Fibroblast of skin of abdomen (primary cell): ENCODE measurements at regions not wholly inside any gene's neighbourhood (a gene's known extent, or its start where the extent isn't known, plus 50 kb on each side); places are given as distances from the start of the nearest gene placed in this dataset.
A peak's percentile ranks its signal among the peaks of the same experiment; 100 is the strongest.
"Not testable (repeated sequence)": the region's sequence is repeated elsewhere in the genome, so short reads cannot be mapped to it uniquely, and the experiment has no call there.

ENCODE experiments used
- DNase-seq: peaks from one replicate; pipeline ENCODE4 v3.0.0-alpha.2; 2013

DNA sequence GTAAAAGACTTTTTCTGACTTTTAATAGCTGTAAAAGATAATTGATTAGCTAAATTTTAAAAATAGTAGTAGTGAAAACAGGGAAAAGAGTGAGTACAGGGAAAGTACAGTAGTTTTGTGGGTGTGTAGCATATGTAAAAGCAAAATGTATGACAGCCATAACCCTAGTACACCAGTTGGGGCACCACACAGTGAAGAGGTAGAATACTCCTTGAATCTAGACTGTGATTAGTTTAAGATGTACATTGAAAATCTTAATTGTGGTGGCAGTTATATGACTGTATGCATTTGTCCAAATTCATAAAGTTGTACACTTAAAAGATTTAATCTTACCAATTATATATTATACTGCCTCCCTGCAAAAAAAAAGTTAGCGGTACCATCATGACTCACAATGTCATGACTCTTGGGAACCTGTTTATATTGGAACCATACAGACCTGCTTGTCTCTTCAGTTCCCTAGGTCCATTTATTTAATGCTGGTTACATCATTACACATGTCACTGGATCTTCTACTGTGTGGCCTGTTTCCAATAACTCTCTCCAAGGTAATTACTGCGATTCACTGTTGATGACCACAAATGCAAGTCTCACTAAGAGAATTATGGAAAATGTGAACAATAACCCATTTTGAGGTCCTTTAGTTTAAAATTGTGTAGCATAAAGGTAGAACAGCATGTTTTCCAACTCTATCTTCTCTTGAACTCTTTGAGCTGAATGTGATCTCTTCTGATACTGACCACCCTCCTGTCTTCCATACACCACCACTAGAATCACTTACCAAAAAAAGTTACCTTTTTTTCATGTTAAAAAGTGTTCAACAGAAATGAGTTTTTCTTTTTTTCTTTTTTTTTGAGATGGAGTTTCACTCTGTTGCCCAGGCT is 264.2 kb upstream of the AMIGO2 start:
- peak; percentile 66 for DNase-seq

DNA sequence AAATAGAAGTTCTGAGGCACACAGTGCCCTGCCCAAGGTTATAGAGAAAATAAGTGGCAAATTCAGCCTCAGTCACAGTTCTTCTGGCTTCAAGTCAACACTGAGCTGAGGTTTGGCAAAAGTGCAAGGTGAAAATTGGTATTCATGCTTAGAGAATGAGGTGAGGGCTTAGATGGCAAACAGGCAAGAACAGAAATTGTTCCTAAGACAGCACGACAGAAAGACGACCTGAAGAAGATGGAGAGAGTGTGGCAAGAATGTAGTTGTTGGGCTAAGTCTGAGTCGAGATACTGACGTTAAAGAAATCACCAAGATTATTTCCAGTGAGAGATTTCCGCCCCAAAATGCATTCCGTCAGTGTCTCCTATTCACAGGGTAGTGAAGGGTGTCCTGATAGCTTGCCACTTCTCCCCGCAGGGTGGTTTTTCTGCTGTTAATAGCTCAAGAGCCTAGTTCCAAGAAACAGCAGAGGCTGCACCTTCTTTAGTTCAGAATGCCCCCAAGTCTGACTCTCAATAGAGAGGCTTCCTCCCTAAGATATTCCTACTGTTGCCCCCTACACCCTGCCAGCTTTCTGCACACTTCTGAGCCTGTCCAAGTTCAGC is 260.8 kb upstream of the AMIGO2 start:
- DNase-seq, result no peak

DNA sequence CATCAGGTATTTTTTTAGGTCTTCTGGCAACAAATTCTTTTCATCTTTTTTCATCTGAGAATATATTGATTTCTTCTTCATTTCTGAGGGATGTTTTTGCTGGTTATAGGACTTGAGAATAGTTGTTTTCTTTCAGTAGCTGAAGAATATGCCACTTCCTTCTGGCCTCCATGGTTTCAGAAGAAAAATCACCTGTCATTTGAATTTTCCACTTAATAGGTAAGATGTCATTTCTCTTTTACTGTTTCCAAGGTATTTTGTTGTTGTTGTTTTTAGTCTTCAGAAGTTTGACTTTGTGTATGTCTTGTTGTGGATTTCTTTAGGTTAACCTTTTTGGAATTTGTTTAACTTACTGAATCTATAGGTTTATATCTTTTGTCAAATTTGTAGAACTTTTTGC is 257.8 kb upstream of the AMIGO2 start:
- DNase-seq, result no peak

DNA sequence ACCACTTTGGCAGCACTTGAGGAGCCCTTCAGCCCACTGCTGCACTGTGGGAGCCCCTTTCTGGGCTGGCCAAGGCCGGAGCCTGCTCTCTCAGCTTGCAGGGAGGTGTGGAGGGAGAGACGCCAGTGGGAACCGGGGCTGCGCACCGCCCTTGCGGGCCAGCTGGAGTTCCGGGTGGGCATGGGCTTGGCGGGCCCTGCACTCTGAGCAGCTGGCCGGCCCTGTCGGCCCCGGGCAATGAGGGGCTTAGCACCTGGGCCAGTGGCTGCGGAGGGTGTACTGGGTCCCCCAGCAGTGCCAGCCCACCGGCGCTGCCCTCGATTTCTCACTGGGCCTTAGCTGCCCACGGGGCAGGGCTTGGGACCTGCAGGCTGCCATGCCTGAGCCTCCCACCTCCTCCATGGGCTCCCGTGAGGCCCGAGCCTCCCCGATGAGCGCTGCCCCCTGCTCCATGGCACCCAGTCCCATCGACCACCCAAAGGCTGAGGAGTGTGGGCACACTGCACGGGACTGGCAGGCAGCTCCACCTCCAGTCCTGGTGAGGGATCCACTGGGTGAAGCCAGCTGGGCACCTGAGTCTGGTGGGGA is 253.6 kb upstream of the AMIGO2 start:
- DNase-seq, result not testable (repeated sequence)

DNA sequence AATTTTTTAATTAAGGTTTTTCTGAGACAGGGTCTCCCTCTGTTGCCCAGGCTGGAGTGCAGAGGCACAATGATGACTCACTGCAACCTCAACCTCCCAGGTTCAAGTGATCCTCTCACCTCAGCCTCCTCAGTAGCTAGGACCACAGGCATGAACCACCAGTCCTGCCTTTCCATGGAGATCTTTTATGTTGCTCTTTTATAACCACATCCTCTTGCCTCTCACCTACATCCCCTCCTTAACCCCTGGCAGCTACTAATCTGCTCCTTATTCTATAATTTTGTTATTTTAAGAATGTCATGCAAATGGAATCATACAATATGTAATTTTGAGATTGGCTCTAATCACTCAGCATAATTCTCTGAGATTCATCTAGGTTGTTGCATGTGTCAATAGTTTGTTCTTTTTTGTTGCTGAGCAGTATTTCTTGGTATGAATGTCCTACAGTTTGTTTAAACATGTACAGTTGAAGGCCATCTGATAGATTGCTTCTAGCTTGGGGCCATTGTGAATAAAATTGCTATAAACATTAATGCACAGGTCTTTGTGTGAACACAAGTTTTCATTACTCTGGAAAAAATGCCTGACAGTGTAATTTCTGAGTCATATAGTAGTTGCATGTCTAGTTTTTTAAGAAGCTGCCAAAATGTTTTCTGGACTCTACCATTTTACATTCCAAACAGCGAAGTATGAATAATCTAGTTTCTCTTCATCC is 249.2 kb upstream of the AMIGO2 start:
- DNase-seq, result peak; percentile 61

DNA sequence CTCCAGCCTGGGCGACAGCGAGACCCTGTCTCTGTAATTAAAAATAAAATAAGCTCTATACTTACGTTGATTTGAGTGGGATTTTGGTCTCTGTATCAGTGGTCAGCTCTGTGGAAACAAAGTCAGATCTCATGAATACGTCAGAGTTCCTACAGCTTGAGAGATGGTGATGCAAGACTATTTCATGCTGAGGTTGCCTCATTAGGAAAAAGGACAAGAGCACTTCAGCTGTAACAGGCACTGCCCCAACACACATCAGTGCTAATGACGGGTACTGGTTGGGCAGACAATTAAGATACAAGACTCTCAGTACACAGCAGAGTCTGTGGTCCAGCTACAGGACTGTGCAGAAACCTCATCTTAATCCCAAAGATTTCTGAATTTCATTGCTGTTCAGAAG is 246.4 kb upstream of the AMIGO2 start:
- DNase-seq, result no peak

DNA sequence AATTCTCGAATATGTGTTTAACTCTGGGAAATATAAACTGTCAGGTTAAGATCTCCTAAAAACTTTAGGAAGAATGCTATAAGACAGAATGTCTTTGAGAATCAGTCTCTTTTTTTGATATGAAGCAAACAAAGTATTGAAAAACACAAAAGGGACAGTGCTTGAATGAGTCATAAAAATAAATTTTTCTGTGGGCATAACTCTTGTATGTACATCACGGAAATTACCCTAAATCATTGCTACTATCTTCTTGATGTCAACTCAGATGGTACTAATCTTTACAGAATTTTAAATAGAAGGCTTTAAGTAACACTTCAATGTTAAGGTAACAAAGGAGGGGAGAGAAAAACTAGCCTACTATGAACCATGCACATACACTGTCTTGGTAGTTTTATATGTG is 244.0 kb upstream of the AMIGO2 start:
- DNase-seq, result no peak

DNA sequence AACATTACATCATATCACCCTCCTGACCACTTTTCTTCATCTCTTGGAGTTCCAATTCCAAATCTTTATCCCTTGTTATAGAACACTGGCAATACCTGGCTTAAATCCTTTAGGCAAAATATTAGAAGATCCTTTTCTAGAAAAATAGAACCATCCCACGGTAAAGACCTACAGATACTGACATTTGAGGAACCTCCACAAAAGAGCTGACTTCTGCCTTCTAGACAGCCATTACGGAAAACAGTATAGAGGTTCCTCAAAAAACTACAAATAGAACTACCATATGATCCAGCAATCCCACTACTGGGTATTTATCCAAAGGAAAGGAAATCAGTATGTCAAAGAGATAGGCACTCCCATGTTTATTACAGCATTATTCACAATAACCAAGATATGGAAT is 241.7 kb upstream of the AMIGO2 start:
- no peak for DNase-seq

DNA sequence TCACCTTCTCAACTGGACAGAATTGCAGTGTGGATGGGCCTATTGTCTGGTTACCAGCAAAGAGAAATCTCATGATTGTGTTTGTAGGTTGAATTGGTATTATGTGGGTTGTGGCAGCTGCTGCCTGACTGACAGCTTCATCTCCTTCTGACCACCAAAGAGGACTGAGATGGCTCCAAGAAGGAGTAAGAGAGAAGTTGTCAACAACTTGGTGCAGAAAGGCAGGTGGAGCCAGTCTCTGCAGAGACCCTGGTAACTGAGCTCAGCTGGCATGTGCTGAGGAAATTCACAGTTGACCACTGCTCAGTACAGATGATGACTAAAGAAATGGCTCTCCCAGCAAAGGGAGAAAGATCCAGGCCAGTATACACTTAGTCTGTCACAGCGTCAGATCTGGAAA is 240.0 kb upstream of the AMIGO2 start:
- no peak for DNase-seq

DNA sequence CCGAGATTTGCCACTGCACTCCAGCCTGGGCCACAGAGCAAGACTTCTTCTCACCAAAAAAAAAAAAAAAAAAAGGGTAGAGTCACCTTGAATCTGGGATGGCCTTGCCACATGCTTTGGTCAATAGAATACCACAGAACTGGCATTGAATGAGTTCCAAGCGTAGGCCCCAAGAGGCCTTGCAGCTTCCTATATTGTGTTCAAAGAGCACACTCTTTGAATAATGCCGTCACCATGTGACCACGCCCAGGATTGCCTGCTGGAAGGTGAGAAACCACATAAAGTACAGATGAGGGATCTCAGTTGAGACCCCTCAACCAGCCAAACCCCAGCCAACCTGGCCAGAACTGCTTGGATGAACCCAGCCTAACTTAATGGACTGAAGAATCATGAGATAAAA is 239.2 kb upstream of the AMIGO2 start:
- no peak for DNase-seq

DNA sequence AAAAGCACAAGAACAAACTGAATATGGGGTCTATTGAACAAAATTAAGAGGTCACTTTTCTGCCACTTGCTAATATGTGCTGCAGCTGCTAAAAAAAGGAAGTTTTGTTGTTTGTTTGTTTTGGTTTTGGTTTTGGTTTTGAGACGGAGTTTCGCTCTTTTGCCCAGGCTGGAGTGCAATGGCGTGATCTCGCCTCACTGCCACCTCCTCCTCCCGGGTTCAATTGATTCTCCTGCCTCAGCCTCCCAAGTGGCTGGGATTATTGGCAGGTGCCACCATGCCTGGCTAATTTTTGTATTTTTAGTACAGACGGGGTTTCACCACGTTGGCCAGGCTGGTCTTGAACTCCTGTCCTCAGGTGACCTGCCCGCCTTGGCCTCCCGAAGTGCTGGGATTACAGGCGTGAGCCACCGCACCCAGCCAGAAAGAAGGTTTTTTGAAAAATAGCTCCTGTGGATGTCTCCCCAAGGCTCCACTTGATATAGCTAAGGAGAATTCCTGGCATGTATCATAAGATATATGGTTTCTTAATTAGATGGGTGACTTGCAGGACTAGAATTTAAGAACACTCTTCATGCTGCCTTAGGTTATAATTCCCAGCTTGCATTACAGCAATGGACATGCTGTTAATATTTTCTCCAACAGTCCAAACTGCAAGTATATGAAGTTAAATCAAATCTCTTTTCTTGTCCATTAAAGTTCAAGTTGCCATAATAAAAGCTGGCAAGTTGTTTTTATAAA is 237.6 kb upstream of the AMIGO2 start:
- DNase-seq, result peak; percentile 39

DNA sequence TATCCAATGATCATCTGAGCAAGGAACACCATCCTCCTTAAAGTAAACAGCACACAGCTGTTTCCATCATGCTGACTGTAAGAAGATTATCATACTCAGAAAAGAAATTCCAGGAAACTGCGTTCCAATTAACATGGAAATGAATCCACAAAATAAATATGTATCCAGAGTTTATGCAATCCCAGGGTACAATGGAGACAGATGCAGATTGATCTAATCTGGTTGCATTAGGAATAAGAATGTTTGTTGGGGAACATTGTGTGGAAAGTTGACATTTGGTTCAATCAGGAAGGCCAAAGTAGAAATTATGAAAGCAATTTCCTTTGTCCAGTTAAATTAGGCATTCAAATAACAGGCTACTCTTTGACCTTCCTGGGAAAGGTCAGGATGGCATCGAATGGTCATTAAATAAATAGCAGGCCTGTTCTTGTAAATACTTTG is 236.9 kb upstream of the AMIGO2 start:
- no peak for DNase-seq

DNA sequence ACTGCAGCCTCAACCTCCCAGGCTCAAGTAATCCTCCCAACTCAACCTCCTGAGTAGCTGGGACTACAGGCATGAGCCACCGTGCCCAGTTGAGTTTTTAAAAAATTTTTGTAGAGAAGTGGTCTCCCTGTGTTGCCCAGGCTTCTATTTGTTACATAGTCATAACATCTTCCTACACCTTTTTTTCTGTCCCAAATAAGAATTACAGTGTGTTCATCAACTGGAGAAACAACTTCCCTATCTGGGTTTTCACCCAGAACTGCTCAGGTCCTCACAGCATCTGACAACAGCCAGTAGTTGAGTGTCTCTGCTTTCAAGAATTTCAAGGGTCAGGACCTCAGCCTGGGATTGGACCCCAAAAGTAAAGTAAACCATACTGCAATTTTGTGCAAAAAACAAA is 235.2 kb upstream of the AMIGO2 start:
- DNase-seq, result no peak

DNA sequence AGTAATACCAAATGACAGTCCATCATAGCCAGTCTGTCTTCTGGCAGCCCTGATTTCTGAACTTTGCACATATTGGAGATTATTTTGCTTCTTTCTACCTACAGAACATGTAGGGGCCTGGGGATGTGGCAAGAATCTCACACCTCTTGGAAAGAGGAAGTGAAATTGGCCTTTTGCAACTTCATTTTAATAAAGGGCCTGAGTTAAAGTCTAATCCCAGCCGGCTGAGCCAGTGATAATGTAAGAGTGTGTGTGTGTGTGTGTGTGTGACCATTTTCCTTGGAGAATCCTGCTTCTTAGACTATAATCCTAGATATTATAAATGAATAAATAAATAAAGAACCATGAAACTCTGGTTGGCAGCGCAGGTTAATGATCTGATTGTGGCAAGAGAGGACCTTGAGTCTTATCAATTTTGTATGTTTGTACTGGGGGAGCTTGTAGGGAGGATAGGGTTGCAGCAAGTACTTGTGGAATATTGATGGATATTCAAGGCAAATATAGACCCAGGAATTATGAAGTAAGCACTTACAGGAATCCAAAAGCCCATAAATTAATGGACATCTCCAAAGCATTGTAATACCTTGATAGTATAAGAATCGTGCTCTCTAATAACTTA is 233.2 kb upstream of the AMIGO2 start:
- DNase-seq, result no peak

DNA sequence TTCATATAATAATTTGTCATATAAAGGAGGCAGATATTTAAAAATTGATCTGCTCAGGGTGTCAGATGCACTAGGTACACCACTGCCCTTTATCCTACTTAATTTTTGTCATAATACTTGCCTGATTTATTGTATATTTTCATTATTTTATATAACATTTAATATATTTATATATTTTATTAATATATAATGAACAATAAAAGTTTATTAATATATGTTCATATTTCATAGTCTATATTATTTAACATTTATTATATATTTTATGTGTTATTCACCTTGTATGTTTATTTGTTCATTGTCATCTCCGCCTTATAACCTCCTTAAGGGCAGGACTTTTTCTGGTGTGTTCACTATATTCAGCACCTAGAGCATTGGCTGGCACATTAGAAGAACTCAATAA is 232.4 kb upstream of the AMIGO2 start:
- no peak for DNase-seq

DNA sequence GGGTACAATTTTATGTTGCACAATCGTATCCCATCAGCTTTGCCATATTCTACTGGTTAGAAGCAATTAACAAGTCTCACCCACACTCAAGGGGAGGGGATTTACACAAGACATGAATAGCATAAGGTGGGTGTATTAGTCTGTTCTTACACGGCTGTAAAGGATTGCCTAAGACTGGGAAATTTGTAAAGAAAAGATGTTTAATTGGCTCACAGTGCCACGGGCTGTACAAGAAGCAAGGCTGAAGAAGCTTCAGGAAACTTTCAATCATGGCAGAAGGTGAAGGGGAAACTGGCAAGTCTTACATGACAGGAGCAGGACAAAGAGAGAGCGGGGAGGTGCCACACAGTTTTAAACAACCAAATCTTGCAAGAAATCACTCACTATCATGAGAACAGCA is 231.8 kb upstream of the AMIGO2 start:
- DNase-seq, result no peak

DNA sequence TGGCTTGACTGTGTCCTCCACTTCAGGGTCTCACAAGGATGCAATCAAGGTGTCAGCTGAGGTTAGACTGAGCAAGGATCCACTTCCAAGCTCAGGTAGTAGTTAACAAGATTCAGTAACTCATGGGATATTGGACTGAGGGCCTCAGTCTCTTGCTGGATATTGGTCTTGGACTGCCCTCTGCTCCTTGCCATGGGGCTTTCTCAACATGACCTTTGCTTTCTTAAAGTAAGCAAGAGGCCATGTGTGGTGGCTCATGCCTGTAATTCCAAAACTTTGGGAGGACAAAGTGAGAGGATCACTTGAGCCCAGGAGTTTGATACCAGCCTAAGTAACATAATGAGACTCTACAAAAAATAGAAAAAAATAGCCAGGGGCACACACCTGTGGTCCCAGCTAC is 231.3 kb upstream of the AMIGO2 start:
- no peak for DNase-seq

DNA sequence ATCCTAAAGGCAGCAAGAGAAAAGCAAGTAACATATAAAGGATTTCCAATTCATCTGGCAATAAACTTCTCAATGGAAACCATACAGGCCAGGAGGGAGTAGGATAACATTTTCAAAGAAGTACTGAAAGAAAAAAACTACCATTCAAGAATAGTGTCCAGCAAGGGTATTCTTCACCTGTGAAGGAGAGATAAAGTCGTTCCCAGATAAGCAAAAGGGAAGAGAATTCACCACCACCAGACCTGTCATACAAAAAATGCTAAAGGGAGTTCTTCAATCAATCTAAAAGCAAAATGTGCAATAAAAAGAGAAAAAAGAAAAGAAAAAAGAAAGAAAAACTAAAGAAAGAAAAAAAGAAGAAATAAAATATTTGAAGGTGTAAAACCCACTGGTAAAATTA is 228.9 kb upstream of the AMIGO2 start:
- DNase-seq, result no peak

DNA sequence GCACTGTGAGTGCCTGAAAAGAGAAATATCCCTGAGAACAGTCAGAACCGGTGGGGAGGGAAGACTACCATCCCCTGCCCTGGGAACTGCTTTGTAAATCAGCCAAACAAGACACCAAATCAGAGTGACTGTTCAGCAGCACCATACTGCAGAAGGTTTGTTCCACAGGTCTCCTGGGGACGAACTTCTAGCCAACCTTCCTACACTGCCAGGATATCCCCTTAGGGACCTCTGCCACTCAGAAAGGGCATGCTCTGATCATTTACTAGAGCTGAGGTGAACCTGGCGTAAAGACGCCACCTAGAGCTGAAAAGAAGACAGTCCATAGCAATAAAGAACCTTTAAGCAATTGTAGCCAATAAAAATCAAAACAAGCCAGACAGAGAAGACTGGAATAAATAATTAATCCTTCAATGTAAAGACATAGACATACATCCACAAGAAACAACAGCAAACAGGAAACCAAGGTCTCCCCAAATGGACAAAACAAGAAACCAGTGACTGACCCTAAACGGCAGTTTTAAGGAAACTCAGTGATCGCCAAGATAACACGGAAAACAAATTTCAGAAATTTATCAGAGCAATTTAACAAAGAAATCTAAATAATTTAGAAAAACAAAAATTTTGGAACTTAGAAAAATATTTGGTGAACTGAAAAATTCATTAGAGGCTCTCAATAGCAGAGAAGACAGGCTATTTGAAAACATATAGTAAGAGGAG is 228.1 kb upstream of the AMIGO2 start:
- peak; percentile 78 for DNase-seq

DNA sequence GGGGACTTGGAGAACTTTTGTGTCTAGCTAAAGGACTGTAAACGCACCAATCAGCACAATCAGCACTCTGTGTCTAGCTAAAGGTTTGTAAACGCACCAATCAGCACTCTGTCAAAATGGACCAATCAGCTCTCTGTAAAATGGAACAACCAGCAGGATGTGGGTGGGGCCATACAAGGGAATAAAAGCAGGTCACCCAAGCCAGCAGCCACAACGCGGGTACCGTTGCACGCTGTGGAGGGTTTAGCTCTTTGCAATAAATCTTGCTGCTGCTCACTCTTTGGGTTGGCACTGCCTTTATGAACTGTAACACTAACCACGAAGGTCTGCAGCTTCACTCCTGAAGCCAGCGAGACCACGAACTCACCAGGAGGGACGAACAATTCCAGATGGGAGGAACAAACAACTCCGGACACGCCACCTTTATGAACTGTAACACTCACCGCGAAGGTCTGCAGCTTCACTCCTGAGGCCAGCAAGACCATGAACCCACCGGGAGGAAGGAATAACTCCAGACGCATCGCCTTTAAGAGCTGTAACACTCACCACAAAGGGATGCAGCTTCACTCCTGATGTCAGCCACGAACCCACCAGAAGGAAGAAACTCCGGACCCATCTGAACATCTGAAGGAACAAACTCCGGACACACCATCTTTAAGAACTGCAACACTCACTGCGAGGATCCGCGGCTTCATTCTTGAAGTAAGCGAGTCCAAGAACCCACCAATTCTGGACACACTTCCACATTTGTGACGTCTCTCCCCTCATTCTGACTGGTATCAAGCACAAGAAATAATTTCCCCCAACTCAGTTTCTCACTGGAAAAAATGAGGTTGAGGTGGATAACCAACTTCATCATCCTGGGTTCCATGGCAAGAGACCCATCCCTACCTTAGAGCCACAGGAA is 227.3 kb upstream of the AMIGO2 start:
- DNase-seq, result not testable (repeated sequence)
